Fibroblast of villous mesenchyme (primary cell): ENCODE measurements at regions not wholly inside any gene's neighbourhood (a gene's known extent, or its start where the extent isn't known, plus 50 kb on each side); places are given as distances from the start of the nearest gene placed in this dataset.

Experiments used
- DNase-seq: peaks from one replicate; pipeline ENCODE4 v3.0.0-alpha.2; 2010; ENCODE audit warnings: low read depth
- H3K4me3 ChIP-seq: 2 replicates; pipeline ENCODE4 v1.5.1; 2011; ENCODE audit warnings: low read depth, mild to moderate bottlenecking, low read length
- CTCF ChIP-seq: IDR thresholded peaks from 2 replicates; pipeline ENCODE4 v1.5.1; 2012; ENCODE audit warnings: low read depth, mild to moderate bottlenecking, low read length; ENCODE audit not compliant: insufficient read depth

- TF ChIP-seq CTCF, result no peak
- DNase-seq, result no peak
- no peak overlapping the region for H3K4me3 ChIP-seq
Observed at GRCh38 chr3:83002869-83003445, 1241.5 kb upstream of the GBE1 start.

- no peak for TF ChIP-seq CTCF
Observed at GRCh38 chr3:82999777-83000176, 1238.3 kb upstream of the GBE1 start.

GRCh38 chr3:82978368-82978767 is 1216.9 kb upstream of the GBE1 start:
- no peak for TF ChIP-seq CTCF
- no peak for DNase-seq
- H3K4me3 ChIP-seq, result no peak overlapping the region

More at GRCh38 chr3:82999777-83000176, 1238.3 kb upstream of the GBE1 start:
- no peak overlapping the region for H3K4me3 ChIP-seq
- DNase-seq, result no peak

DNA sequence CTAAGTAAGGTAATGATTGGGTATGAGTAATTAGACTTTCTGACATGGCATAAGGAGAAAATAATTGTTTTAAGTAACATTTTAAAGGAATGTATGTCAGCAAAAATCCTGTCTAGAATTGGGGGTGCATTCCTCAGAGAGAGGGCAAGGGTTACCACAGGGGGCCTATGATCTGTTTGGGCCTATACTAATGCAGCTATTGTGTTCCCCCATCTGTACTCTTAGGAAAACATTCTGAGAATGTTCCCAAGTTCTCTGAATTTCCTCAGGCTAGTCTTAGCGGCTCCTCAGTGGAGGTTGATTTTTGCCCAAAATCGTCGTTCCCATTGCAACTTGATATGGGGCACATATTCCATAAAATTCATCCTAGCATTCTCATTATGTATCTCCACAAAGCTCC is 1216.4 kb upstream of the GBE1 start:
- no peak for TF ChIP-seq CTCF
- no peak for DNase-seq
- H3K4me3 ChIP-seq, result no peak overlapping the region

DNA sequence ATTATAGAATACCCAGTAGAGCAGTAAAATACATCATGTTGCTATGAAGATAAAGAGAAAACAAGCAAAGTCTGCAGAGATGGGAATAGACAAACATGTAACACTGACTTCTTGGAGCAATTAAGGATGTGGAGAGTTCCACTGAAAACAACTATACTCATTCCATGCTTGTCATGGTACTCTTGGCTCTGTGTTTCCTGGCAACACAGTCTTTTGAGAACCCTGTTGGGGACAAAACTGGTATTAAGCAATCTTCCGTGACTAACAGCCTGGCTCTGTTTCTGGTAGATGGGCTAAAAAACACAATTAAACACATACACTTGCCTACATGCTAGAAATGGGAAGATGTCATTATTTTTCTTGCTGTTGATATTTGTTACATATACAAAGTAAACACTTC is 1212.3 kb upstream of the GBE1 start:
- no peak for TF ChIP-seq CTCF
- DNase-seq, result no peak
- H3K4me3 ChIP-seq, result no peak overlapping the region

- DNase-seq, result no peak
- no peak for TF ChIP-seq CTCF
- no peak overlapping the region for H3K4me3 ChIP-seq
Observed at GRCh38 chr3:82960379-82960778, 1198.9 kb upstream of the GBE1 start.

DNA sequence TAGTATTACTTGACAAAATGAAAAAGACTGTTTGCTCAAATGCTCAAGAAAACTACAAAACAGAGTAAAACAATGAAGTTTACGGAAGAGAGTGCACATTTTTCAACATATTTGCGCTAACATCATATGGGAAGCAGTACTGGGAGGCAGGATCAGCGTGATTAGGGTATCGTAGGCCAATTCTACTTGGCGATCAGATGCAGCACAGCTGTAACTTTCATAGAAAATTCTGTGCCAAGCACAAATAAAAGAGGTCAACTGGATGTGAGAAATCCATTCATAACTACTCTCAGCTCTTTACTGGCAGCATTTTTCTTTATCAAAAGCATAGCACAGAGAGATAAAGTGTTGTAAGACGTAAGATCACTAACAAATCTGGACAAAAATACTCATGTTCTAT is 1196.3 kb upstream of the GBE1 start:
- DNase-seq, result no peak
- H3K4me3 ChIP-seq, result no peak overlapping the region
- TF ChIP-seq CTCF, result no peak
